Keratinocyte (primary cell): ENCODE measurements at regions not wholly inside any gene's neighbourhood (a gene's known extent, or its start where the extent isn't known, plus 50 kb on each side); places are given as distances from the start of the nearest gene placed in this dataset.

Experiments used
- CTCF ChIP-seq, 3 experiments: IDR thresholded peaks in 1 of 3; conservative IDR thresholded peaks in 1 of 3; optimal IDR thresholded peaks in 1 of 3; 2 replicates in 2 of 3; 3 replicates in 1 of 3; pipeline versions ENCODE3 to v1.5.1; 2011; ENCODE audit warnings: low read length in 3 of 3, mild to moderate bottlenecking in 3 of 3, moderate library complexity in 2 of 3, control low read depth in 1 of 3, inconsistent platforms in 1 of 3; ENCODE audit not compliant: insufficient read depth in 2 of 3; ENCODE audit errors: extremely low read depth in 1 of 3
- EZH2 ChIP-seq: IDR thresholded peaks from one replicate; pipeline ENCODE4 v1.6.1; 2012; ENCODE audit warnings: inconsistent platforms, mild to moderate bottlenecking, low read length, moderate library complexity

- TF ChIP-seq EZH2 = no peak
- TF ChIP-seq CTCF (optimal IDR thresholded peaks at IDR 0.05 in 1 of 3, IDR thresholded peaks at IDR 0.05 in 1 of 3, conservative IDR thresholded peaks at IDR 0.05 in 1 of 3; ENCODE audit: extremely low read depth in 1 of 3, insufficient read depth in 2 of 3, low read length in 3 of 3) = no peak
Observed at GRCh38 chr21:23155281-23155680, 2157.1 kb downstream of the NCAM2 start.
